ENCODE measurements at regions not wholly inside any gene's neighbourhood (a gene's known extent, or its start where the extent isn't known, plus 50 kb on each side); places are given as distances from the start of the nearest gene placed in this dataset.

DNA sequence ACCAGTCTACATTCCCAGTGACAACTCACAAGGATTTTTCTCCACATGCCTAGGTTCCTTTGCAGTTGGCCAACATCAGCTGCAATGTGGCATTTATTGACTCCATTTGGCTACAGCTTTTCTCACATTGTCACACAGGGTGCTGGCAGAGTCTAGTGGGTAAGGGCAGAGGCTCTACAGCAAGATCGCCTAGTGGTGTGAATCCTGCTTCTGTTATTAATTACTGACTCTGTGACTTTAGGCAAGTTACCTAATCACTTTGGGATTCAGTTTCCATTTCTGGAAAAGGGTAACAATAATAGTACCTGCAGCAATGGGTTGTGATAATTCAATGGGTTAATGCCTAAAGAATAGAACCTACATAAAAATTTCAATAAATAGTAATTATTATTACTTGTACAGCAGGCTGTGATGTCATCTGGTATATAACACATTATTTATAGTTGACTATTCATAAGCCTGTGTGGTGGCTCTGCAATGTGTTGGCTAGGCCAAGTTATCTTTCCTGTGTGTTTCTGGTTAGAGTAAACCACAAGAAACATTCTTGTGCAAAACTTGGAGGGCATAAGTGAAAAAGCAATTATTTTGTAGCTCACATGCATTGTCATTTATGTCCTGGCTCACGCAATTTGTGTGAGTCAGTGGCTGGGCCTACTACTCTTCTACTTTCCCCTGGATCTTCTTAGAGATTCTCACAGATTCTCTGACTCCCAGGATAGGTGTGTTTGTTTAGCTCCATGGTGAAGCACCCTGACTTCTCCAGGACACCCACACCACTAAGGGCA, 59.5 kb downstream of the PTGS2 start:
- Histone ChIP-seq H3K4me3 (ENCODE audit: low read depth in 1 of 2, low read length in 2 of 2) (no peak overlapping the region), H3K4me1 (ENCODE audit: insufficient read depth, low read length) (peaks cover 20% of the 10 kb centered on the region), H3K9ac (ENCODE audit: low read length) (no peak overlapping the region), H3K27ac (ENCODE audit: low read depth, low read length) (no peak overlapping the region), H3K27me3 (ENCODE audit: control insufficient read depth in 1 of 2, insufficient read depth in 2 of 2, low read length in 2 of 2) (no peaks in the 10 kb centered on the region), H3K9me3 (ENCODE audit: low read length) (no peaks in the 10 kb centered on the region), H3K36me3 (ENCODE audit: insufficient read depth, low read length) (no peaks in the 10 kb centered on the region)

DNA sequence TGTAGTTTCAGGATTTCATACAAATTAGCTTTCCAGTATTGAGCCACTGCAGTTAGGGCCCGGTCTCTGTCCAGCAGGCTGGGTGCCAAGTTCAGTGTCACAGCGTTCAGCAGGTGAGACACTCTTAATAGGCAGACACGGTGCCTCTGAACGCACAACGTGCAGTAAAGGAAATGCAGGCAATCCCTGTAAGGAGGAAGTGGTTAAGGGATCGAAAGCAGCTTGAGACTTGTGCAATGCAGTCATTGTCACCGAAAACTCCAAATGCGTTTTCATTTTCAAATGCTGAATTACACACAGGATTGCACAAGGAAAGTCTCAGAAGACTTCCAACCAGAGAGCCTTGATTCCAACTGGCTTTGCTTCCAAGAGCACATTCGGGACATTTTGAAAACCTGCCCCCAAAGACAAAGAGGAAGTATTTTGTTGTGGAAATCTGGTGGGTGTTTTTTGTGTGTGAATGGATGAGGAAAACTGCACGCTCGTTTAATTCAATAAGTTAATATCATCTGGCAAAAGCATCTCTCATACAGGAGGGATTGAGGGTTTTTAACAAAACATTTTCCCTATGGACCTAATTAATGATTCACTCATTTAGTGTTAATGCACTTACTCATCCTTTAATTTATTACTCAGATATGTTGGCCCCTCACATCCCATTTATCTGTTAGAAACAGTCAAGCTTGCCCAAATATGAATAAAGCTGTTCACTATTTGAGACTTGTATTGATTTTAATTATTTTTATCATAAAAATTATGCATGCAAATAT, 61.6 kb downstream of the PTGS2 start:
- no peak overlapping the region for H3K9ac ChIP-seq (ENCODE audit: low read length)
- H3K4me3 ChIP-seq (ENCODE audit: low read depth in 1 of 2, low read length in 2 of 2) = peak overlapping the region in 1 of 2 donors; percentile 32

GRCh38 chr1:186617926-186618325, 62.3 kb downstream of the PTGS2 start:
- no peak overlapping the region for H3K27ac ChIP-seq (ENCODE audit: low read depth, low read length)
- no peaks in the 10 kb centered on the region for H3K27me3 ChIP-seq (ENCODE audit: control insufficient read depth in 1 of 2, insufficient read depth in 2 of 2, low read length in 2 of 2)
- no peaks in the 10 kb centered on the region for H3K9me3 ChIP-seq (ENCODE audit: low read length)
- H3K4me3 ChIP-seq (ENCODE audit: low read depth in 1 of 2, low read length in 2 of 2) = no peak overlapping the region
- no peaks in the 10 kb centered on the region for H3K36me3 ChIP-seq (ENCODE audit: insufficient read depth, low read length)
- peaks cover 13% of the 10 kb centered on the region for H3K4me1 ChIP-seq (ENCODE audit: insufficient read depth, low read length)
- H3K9ac ChIP-seq (ENCODE audit: low read length) = no peak overlapping the region

More for the DNA sequence above, 61.6 kb downstream of the PTGS2 start:
- peaks cover 14% of the 10 kb centered on the region for H3K4me1 ChIP-seq (ENCODE audit: insufficient read depth, low read length)
- no peak overlapping the region for H3K27ac ChIP-seq (ENCODE audit: low read depth, low read length)
- H3K36me3 ChIP-seq (ENCODE audit: insufficient read depth, low read length) = no peaks in the 10 kb centered on the region
- H3K27me3 ChIP-seq (ENCODE audit: control insufficient read depth in 1 of 2, insufficient read depth in 2 of 2, low read length in 2 of 2) = no peaks in the 10 kb centered on the region
- no peaks in the 10 kb centered on the region for H3K9me3 ChIP-seq (ENCODE audit: low read length)

GRCh38 chr1:186616511-186616910, 63.7 kb downstream of the PTGS2 start:
- Histone ChIP-seq H3K9me3 (ENCODE audit: low read length) (no peaks in the 10 kb centered on the region), H3K27ac (ENCODE audit: low read depth, low read length) (no peak overlapping the region), H3K4me3 (ENCODE audit: low read depth in 1 of 2, low read length in 2 of 2) (no peak overlapping the region), H3K36me3 (ENCODE audit: insufficient read depth, low read length) (no peaks in the 10 kb centered on the region), H3K4me1 (ENCODE audit: insufficient read depth, low read length) (peaks cover 12% of the 10 kb centered on the region), H3K27me3 (ENCODE audit: control insufficient read depth in 1 of 2, insufficient read depth in 2 of 2, low read length in 2 of 2) (no peaks in the 10 kb centered on the region), H3K9ac (ENCODE audit: low read length) (no peak overlapping the region)

- Histone ChIP-seq H3K36me3 (ENCODE audit: insufficient read depth, low read length) (no peaks in the 10 kb centered on the region), H3K4me3 (ENCODE audit: low read depth in 1 of 2, low read length in 2 of 2) (no peak overlapping the region), H3K27ac (ENCODE audit: low read depth, low read length) (no peak overlapping the region), H3K9me3 (ENCODE audit: low read length) (no peaks in the 10 kb centered on the region), H3K9ac (ENCODE audit: low read length) (no peak overlapping the region), H3K27me3 (ENCODE audit: control insufficient read depth in 1 of 2, insufficient read depth in 2 of 2, low read length in 2 of 2) (no peaks in the 10 kb centered on the region), H3K4me1 (ENCODE audit: insufficient read depth, low read length) (peaks cover under 1% of the 10 kb centered on the region)
Measured at GRCh38 chr1:186615332-186615731, 64.9 kb downstream of the PTGS2 start.

- Histone ChIP-seq H3K36me3 (ENCODE audit: insufficient read depth, low read length) (no peaks in the 10 kb centered on the region), H3K9ac (ENCODE audit: low read length) (no peak overlapping the region), H3K27me3 (ENCODE audit: control insufficient read depth in 1 of 2, insufficient read depth in 2 of 2, low read length in 2 of 2) (no peaks in the 10 kb centered on the region), H3K27ac (ENCODE audit: low read depth, low read length) (no peak overlapping the region), H3K4me3 (ENCODE audit: low read depth in 1 of 2, low read length in 2 of 2) (no peak overlapping the region), H3K4me1 (ENCODE audit: insufficient read depth, low read length) (peaks cover 16% of the 10 kb centered on the region), H3K9me3 (ENCODE audit: low read length) (no peaks in the 10 kb centered on the region)
Measured at GRCh38 chr1:186611156-186611555, 69.1 kb downstream of the PTGS2 start.

DNA sequence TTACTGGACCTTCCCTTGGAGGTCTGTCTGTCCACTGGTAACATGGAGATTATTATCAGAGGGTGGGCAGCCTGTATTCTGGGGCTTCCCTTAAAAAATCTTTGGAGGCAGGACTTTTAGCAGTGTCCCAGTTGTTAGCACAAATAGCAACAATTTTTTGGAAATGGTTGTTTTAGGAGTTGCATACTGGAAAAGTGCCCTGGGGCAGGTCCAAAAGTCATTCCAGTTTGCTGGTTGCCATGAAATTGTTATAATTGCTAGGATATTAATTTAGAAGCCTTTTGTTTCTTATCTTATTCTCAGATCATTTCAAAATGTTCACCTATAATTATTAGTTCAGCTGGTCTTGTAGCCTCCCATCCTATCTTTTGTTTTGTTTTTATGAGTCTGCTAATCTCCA, 71.0 kb downstream of the PTGS2 start:
- H3K4me3 ChIP-seq (ENCODE audit: low read depth in 1 of 2, low read length in 2 of 2) = no peak overlapping the region
- H3K9me3 ChIP-seq (ENCODE audit: low read length) = no peaks in the 10 kb centered on the region
- no peak overlapping the region for H3K9ac ChIP-seq (ENCODE audit: low read length)
- H3K27me3 ChIP-seq (ENCODE audit: control insufficient read depth in 1 of 2, insufficient read depth in 2 of 2, low read length in 2 of 2) = no peaks in the 10 kb centered on the region
- H3K27ac ChIP-seq (ENCODE audit: low read depth, low read length) = no peak overlapping the region
- no peaks in the 10 kb centered on the region for H3K36me3 ChIP-seq (ENCODE audit: insufficient read depth, low read length)
- peaks cover 20% of the 10 kb centered on the region for H3K4me1 ChIP-seq (ENCODE audit: insufficient read depth, low read length)

DNA sequence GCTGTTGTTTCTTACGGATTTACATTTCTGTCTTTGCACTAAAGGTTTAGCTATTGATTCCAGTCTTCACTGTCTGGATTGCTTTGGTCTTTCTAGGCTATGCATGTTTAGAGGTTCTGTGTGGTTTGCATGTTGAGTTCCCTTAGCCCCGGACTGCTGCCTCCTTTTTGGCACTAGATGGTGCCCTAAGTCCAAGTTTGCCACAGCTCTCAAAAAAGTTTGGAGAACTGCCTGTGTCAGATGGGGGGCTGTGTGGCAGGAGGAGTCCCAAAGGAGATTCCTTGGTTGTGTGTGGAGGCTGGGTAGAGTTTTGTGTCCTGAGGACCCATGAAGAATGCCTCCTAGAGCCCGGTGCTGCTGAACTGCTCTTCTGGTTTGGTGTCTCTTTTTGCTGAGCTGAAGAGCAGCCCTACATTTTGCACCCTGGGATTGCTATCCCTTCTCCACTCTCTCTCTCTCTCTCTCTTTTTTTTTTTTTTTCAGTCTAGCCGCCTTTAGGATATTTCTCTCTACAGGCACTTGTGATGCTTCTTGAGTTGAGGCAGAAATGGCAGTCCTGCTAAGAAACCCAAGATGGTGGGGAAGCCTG, 74.4 kb downstream of the PTGS2 start:
- Histone ChIP-seq H3K9me3 (ENCODE audit: low read length) (no peaks in the 10 kb centered on the region), H3K4me1 (ENCODE audit: insufficient read depth, low read length) (peaks cover 20% of the 10 kb centered on the region), H3K27ac (ENCODE audit: low read depth, low read length) (no peak overlapping the region), H3K27me3 (ENCODE audit: control insufficient read depth in 1 of 2, insufficient read depth in 2 of 2, low read length in 2 of 2) (no peaks in the 10 kb centered on the region), H3K9ac (ENCODE audit: low read length) (no peak overlapping the region), H3K4me3 (ENCODE audit: low read depth in 1 of 2, low read length in 2 of 2) (peak overlapping the region in 1 of 2 donors; percentile 28), H3K36me3 (ENCODE audit: insufficient read depth, low read length) (no peaks in the 10 kb centered on the region)

- no peaks in the 10 kb centered on the region for H3K27me3 ChIP-seq (ENCODE audit: control insufficient read depth in 1 of 2, insufficient read depth in 2 of 2, low read length in 2 of 2)
- no peak overlapping the region for H3K27ac ChIP-seq (ENCODE audit: low read depth, low read length)
- no peaks in the 10 kb centered on the region for H3K9me3 ChIP-seq (ENCODE audit: low read length)
- no peaks in the 10 kb centered on the region for H3K36me3 ChIP-seq (ENCODE audit: insufficient read depth, low read length)
- no peaks in the 10 kb centered on the region for H3K4me1 ChIP-seq (ENCODE audit: insufficient read depth, low read length)
- H3K9ac ChIP-seq (ENCODE audit: low read length) = no peak overlapping the region
- no peak overlapping the region for H3K4me3 ChIP-seq (ENCODE audit: low read depth in 1 of 2, low read length in 2 of 2)
Measured at GRCh38 chr1:186595969-186596368, 84.3 kb downstream of the PTGS2 start.

DNA sequence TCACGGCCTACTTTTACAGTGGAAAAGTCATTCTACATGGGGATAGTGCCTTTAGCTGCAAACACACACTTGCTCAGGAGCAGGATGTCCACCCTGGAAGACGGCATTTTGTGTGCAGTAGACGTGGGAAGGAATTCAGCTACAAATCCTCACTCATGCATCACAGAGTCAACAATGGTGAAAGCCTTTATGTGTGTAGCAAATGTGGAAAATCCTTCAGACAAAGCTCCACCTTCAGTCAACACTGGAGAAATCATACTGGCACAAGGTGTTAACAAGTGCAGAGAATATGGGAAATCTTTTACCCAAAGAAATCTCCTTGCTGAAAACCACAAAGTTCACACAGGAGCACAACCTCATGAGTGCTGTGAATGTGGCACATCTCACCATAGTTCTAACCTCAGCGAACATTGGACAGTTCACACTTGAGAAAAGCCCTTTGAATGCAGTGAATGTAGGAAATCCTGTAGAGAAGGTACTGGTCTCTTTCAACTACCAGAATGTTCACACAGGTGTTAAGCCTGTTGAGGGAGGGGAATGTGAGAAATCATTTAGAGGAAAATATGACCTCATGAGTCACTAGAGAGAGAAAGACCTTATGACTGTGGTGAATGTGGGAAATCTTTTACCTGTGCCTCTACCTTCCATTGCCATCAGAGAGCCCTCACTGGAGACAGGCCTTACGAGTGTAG, 101.8 kb downstream of the PTGS2 start:
- Histone ChIP-seq H3K4me1 (ENCODE audit: insufficient read depth, low read length) (no peaks in the 10 kb centered on the region), H3K36me3 (ENCODE audit: insufficient read depth, low read length) (no peaks in the 10 kb centered on the region), H3K27me3 (ENCODE audit: control insufficient read depth in 1 of 2, insufficient read depth in 2 of 2, low read length in 2 of 2) (no peaks in the 10 kb centered on the region), H3K9me3 (ENCODE audit: low read length) (no peaks in the 10 kb centered on the region), H3K4me3 (ENCODE audit: low read depth in 1 of 2, low read length in 2 of 2) (no peak overlapping the region), H3K27ac (ENCODE audit: low read depth, low read length) (no peak overlapping the region), H3K9ac (ENCODE audit: low read length) (no peak overlapping the region)

DNA sequence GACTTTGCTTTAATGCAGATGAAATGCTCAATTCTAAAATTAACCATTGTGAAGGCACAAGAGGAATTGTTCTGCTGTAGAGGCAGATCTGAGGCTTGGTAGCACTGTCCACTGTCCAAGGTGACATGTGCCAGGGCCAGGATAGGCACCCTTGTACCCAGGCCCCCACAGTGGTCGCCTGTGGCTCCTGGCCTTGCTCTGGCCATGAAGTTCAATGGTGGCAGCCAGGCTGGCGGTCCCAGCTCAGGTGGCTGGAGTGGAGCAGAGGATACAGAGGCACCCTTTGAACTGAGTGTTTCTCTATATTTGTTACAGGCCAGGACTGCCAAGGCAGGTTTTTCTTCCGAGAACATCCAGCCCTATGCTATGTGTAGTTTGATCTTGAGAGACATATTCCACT, 102.6 kb downstream of the PTGS2 start:
- H3K27ac ChIP-seq (ENCODE audit: low read depth, low read length) = no peak overlapping the region
- H3K36me3 ChIP-seq (ENCODE audit: insufficient read depth, low read length) = no peaks in the 10 kb centered on the region
- H3K4me1 ChIP-seq (ENCODE audit: insufficient read depth, low read length) = no peaks in the 10 kb centered on the region
- H3K9ac ChIP-seq (ENCODE audit: low read length) = no peak overlapping the region
- no peak overlapping the region for H3K4me3 ChIP-seq (ENCODE audit: low read depth in 1 of 2, low read length in 2 of 2)
- no peaks in the 10 kb centered on the region for H3K27me3 ChIP-seq (ENCODE audit: control insufficient read depth in 1 of 2, insufficient read depth in 2 of 2, low read length in 2 of 2)
- no peaks in the 10 kb centered on the region for H3K9me3 ChIP-seq (ENCODE audit: low read length)
